IPS DF 4.7 (cell line): ENCODE measurements at regions not wholly inside any gene's neighbourhood (a gene's known extent, or its start where the extent isn't known, plus 50 kb on each side); places are given as distances from the start of the nearest gene placed in this dataset.

Experiments used
- DNase-seq: peaks from one replicate; pipeline ENCODE4 v3.0.0-alpha.2; 2013; ENCODE audit warnings: low spot score; ENCODE audit errors: extremely low read depth

- no peak for DNase-seq
These were observed 204.1 kb upstream of the BMPER start for GRCh38 chr7:33701189-33701740.

- DNase-seq: no peak
These were observed 203.4 kb upstream of the BMPER start for GRCh38 chr7:33701927-33702326.

- DNase-seq: no peak
These were observed 202.8 kb upstream of the BMPER start for GRCh38 chr7:33702514-33703054.

GRCh38 chr7:33705333-33705833 lies 200.0 kb upstream of the BMPER start:
- peak; percentile 93 for DNase-seq

GRCh38 chr7:33706186-33706585 lies 199.2 kb upstream of the BMPER start:
- no peak for DNase-seq

GRCh38 chr7:33706771-33707200 lies 198.6 kb upstream of the BMPER start:
- no peak for DNase-seq

GRCh38 chr7:33707427-33707826 lies 197.9 kb upstream of the BMPER start:
- DNase-seq: no peak

- no peak for DNase-seq
These were observed 194.7 kb upstream of the BMPER start for GRCh38 chr7:33710608-33711007.

- no peak for DNase-seq
These were observed 193.9 kb upstream of the BMPER start for GRCh38 chr7:33711231-33712019.

- no peak for DNase-seq
These were observed 193.3 kb upstream of the BMPER start for GRCh38 chr7:33712020-33712414.

- no peak for DNase-seq
These were observed 191.1 kb upstream of the BMPER start for GRCh38 chr7:33714208-33714607.

- DNase-seq: peak; percentile 44
These were observed 188.5 kb upstream of the BMPER start for GRCh38 chr7:33716581-33717477.

- DNase-seq: no peak
These were observed 186.2 kb upstream of the BMPER start for GRCh38 chr7:33719059-33719581.

GRCh38 chr7:33720139-33720538 lies 185.2 kb upstream of the BMPER start:
- no peak for DNase-seq

- DNase-seq: no peak
These were observed 184.5 kb upstream of the BMPER start for GRCh38 chr7:33720870-33721269.

GRCh38 chr7:33721895-33722294 lies 183.4 kb upstream of the BMPER start:
- DNase-seq: no peak

GRCh38 chr7:33722383-33723101 lies 182.8 kb upstream of the BMPER start:
- no peak for DNase-seq

- DNase-seq: no peak
These were observed 181.1 kb upstream of the BMPER start for GRCh38 chr7:33724201-33724600.

- no peak for DNase-seq
These were observed 180.0 kb upstream of the BMPER start for GRCh38 chr7:33725111-33726025.

- DNase-seq: no peak
These were observed 178.8 kb upstream of the BMPER start for GRCh38 chr7:33726582-33726981.
